Choroid plexus epithelial cell (primary cell): ENCODE measurements at regions not wholly inside any gene's neighbourhood (a gene's known extent, or its start where the extent isn't known, plus 50 kb on each side); places are given as distances from the start of the nearest gene placed in this dataset.

Experiments
- DNase-seq: peaks from one replicate; pipeline ENCODE4 v3.0.0-alpha.2; 2010; ENCODE audit warnings: low read depth
- H3K4me3 ChIP-seq: 2 replicates; pipeline ENCODE4 v1.5.1; 2011; ENCODE audit warnings: low read depth, mild to moderate bottlenecking, control low read depth, low read length, moderate library complexity
- CTCF ChIP-seq: conservative IDR thresholded peaks from 2 replicates; pipeline ENCODE4 v1.5.1; 2011; ENCODE audit warnings: low read depth, mild to moderate bottlenecking, control low read depth, inconsistent platforms, low read length, moderate library complexity

- no peak overlapping the region for H3K4me3 ChIP-seq
- TF ChIP-seq CTCF: no peak
- no peak for DNase-seq
Measured at GRCh38 chr1:217097819-217098218, 374.6 kb upstream of the ESRRG start.

GRCh38 chr1:217096200-217096599 lies 373.0 kb upstream of the ESRRG start:
- no peak for DNase-seq
- no peak overlapping the region for H3K4me3 ChIP-seq
- TF ChIP-seq CTCF: no peak

- TF ChIP-seq CTCF: no peak
- no peak for DNase-seq
- no peak overlapping the region for H3K4me3 ChIP-seq
Measured at GRCh38 chr1:217095050-217095622, 371.9 kb upstream of the ESRRG start.

GRCh38 chr1:217091561-217091960 lies 368.3 kb upstream of the ESRRG start:
- no peak for TF ChIP-seq CTCF
- H3K4me3 ChIP-seq: no peak overlapping the region
- no peak for DNase-seq

GRCh38 chr1:217090060-217090911 lies 367.1 kb upstream of the ESRRG start:
- H3K4me3 ChIP-seq: peak overlapping the region; percentile 60
- TF ChIP-seq CTCF: no peak
- peak; percentile 23 for DNase-seq

GRCh38 chr1:217089361-217090014 lies 366.3 kb upstream of the ESRRG start:
- TF ChIP-seq CTCF: no peak
- peak overlapping the region; percentile 60 for H3K4me3 ChIP-seq
- DNase-seq: peak; percentile 68
